HCT116 (cell line): ENCODE measurements at regions not wholly inside any gene's neighbourhood (a gene's known extent, or its start where the extent isn't known, plus 50 kb on each side); places are given as distances from the start of the nearest gene placed in this dataset.

Experiments used
- ATF3 ChIP-seq: IDR thresholded peaks from 2 replicates; pipeline ENCODE4 v1.6.1; 2012
- CBX3 ChIP-seq: IDR thresholded peaks from 2 replicates; pipeline ENCODE4 v1.6.1; 2012; ENCODE audit warnings: low read depth
- CTCF ChIP-seq, 3 experiments: fragments of 200-600 bp in 1 of 3; sonication (generic) in 1 of 3; IDR thresholded peaks in 2 of 3; conservative IDR thresholded peaks in 1 of 3; 2 replicates each; pipeline ENCODE4 v1.5.1; 2012 to 2017; ENCODE audit warnings: low read depth in 2 of 3, low read length in 2 of 3, antibody characterized with exemption in 1 of 3, borderline replicate concordance in 1 of 3, control low read depth in 1 of 3, mild to moderate bottlenecking in 1 of 3, mixed read lengths in 1 of 3, mixed run types in 1 of 3, moderate library complexity in 1 of 3; ENCODE audit not compliant: insufficient read depth in 1 of 3
- EZH2 ChIP-seq: fragments of 200-600 bp; sonication (generic); IDR thresholded peaks from 2 replicates; pipeline ENCODE4 v1.6.1; 2017; ENCODE audit warnings: antibody characterized with exemption, mixed run types
- EZH2phosphoT487 ChIP-seq: fragments of 200-600 bp; IDR thresholded peaks from 2 replicates; pipeline ENCODE4 v1.6.1; 2018; ENCODE audit warnings: antibody characterized with exemption, borderline replicate concordance
- JUND ChIP-seq: IDR thresholded peaks from 2 replicates; pipeline ENCODE4 v1.6.1; 2012
- MAX ChIP-seq: IDR thresholded peaks from 2 replicates; pipeline ENCODE4 v1.6.1; 2012
- POLR2A ChIP-seq: IDR thresholded peaks from 2 replicates; pipeline ENCODE4 v1.7.0; 2011; ENCODE audit warnings: borderline replicate concordance; ENCODE audit not compliant: insufficient read depth, insufficient read length; ENCODE audit errors: extremely low read depth
- POLR2AphosphoS5 ChIP-seq: IDR thresholded peaks from 2 replicates; pipeline ENCODE4 v1.6.1; 2011; ENCODE audit warnings: mild to moderate bottlenecking, low read depth, low read length, moderate library complexity
- RAD21 ChIP-seq: IDR thresholded peaks from 2 replicates; pipeline ENCODE4 v1.6.1; 2012; ENCODE audit warnings: low read depth, mild to moderate bottlenecking
- SP1 ChIP-seq: IDR thresholded peaks from 2 replicates; pipeline ENCODE4 v1.6.1; 2012; ENCODE audit warnings: low read depth
- SRF ChIP-seq: IDR thresholded peaks from 2 replicates; pipeline ENCODE4 v1.6.1; 2012; ENCODE audit warnings: low read depth
- ZNF274 ChIP-seq: fragments of 200-500 bp; sonication (Bioruptor generic); IDR thresholded peaks from 2 replicates; pipeline ENCODE4 v1.6.1; 2014; ENCODE audit warnings: mild to moderate bottlenecking, low read depth, low read length, inconsistent platforms

GRCh38 chr9:115514454-115514853 is 396.5 kb upstream of the TNC start:
- TF ChIP-seq CTCF (IDR thresholded peaks at IDR 0.05 in 2 of 3, conservative IDR thresholded peaks at IDR 0.05 in 1 of 3; ENCODE audit: borderline replicate concordance in 1 of 3, insufficient read depth in 1 of 3, low read depth in 2 of 3, low read length in 2 of 3) (no peak), MAX (no peak), SP1 (no peak), SRF (no peak), EZH2phosphoT487 (no peak), POLR2AphosphoS5 (no peak), ZNF274 (no peak), POLR2A (no peak), EZH2 (no peak), RAD21 (no peak), JUND (no peak), CBX3 (no peak), ATF3 (no peak)
